MM.1S (cell line): ENCODE measurements at regions not wholly inside any gene's neighbourhood (a gene's known extent, or its start where the extent isn't known, plus 50 kb on each side); places are given as distances from the start of the nearest gene placed in this dataset.

Experiments
- DNase-seq: peaks from one replicate; pipeline ENCODE4 v3.0.0-alpha.2; 2015
- H2AFZ ChIP-seq: fragments of 300-600 bp; sonication (generic); 2 replicates; pipeline ENCODE4 v1.6.0; 2016; ENCODE audit warnings: antibody characterized with exemption, low read length
- H3F3A ChIP-seq: fragments of 300-600 bp; sonication (generic); 2 replicates; pipeline ENCODE4 v1.6.1; 2016; ENCODE audit warnings: mild to moderate bottlenecking, antibody characterized with exemption, low read length, moderate library complexity, mixed read lengths; ENCODE audit not compliant: insufficient read depth
- H3K27ac ChIP-seq: fragments of 300-600 bp; sonication (generic); 2 replicates; pipeline ENCODE4 v1.5.1; 2016; ENCODE audit warnings: mild to moderate bottlenecking, low read length
- H3K27me3 ChIP-seq: fragments of 300-600 bp; sonication (generic); replicated peaks from 2 replicates; pipeline ENCODE4 v1.6.0; 2016; ENCODE audit warnings: low read length; ENCODE audit not compliant: insufficient read depth
- H3K36me3 ChIP-seq: fragments of 300-600 bp; sonication (generic); replicated peaks from 2 replicates; pipeline ENCODE4 v1.6.1; 2016; ENCODE audit warnings: mild to moderate bottlenecking, low read length, mixed read lengths; ENCODE audit not compliant: insufficient read depth
- H3K4me1 ChIP-seq: fragments of 300-600 bp; sonication (generic); 2 replicates; pipeline ENCODE4 v1.6.1; 2016; ENCODE audit warnings: low read length, mixed read lengths
- H3K4me2 ChIP-seq: fragments of 300-600 bp; sonication (generic); 2 replicates; pipeline ENCODE4 v1.6.0; 2016; ENCODE audit warnings: low read depth, low read length
- H3K4me3 ChIP-seq: fragments of 300-600 bp; sonication (generic); 2 replicates; pipeline ENCODE4 v1.5.1; 2016; ENCODE audit warnings: low read length, mixed read lengths
- H3K79me2 ChIP-seq: fragments of 300-600 bp; sonication (generic); 2 replicates; pipeline ENCODE4 v1.6.1; 2016; ENCODE audit warnings: mixed run types, low read length, mixed read lengths
- H3K9ac ChIP-seq: fragments of 300-600 bp; sonication (generic); 2 replicates; pipeline ENCODE4 v1.6.1; 2016; ENCODE audit warnings: low read length, mixed read lengths
- H3K9me2 ChIP-seq: fragments of 300-600 bp; sonication (generic); replicated peaks from 2 replicates; pipeline ENCODE4 v1.6.1; 2016; ENCODE audit warnings: mild to moderate bottlenecking, low read length, mixed read lengths; ENCODE audit not compliant: insufficient read depth
- H3K9me3 ChIP-seq: fragments of 300-600 bp; sonication (generic); replicated peaks from 2 replicates; pipeline ENCODE4 v1.6.1; 2016; ENCODE audit warnings: mild to moderate bottlenecking, low read length, mixed read lengths; ENCODE audit not compliant: insufficient read depth
- H4K20me1 ChIP-seq: fragments of 300-600 bp; sonication (generic); 2 replicates; pipeline ENCODE4 v1.6.1; 2016; ENCODE audit warnings: mild to moderate bottlenecking, low read length, moderate library complexity, mixed read lengths; ENCODE audit not compliant: insufficient read depth
- CTCF ChIP-seq: fragments of 300-600 bp; sonication (generic); IDR thresholded peaks from 2 replicates; pipeline ENCODE4 v1.5.1; 2016; ENCODE audit warnings: antibody characterized with exemption, low read length, mixed read lengths
- EZH2 ChIP-seq: fragments of 300-600 bp; sonication (generic); optimal IDR thresholded peaks from 2 replicates; pipeline ENCODE3; 2017; ENCODE audit warnings: low read depth, mild to moderate bottlenecking, antibody characterized with exemption, low read length, mixed read lengths
- EZH2phosphoT487 ChIP-seq: fragments of 300-600 bp; sonication (generic); IDR thresholded peaks from 2 replicates; pipeline ENCODE4 v1.6.1; 2018; ENCODE audit warnings: antibody characterized with exemption, low read length

GRCh38 chr11:37406651-37407050 lies 808.6 kb upstream of the RAG2 start:
- Histone ChIP-seq H3K4me3 (no peak overlapping the region), H3K36me3 (no peaks in the 10 kb centered on the region), H3F3A (no peaks in the 10 kb centered on the region), H3K4me1 (no peaks in the 10 kb centered on the region), H3K27ac (no peak overlapping the region), H3K9me2 (no peaks in the 10 kb centered on the region), H2AFZ (no peak overlapping the region), H3K9me3 (no peaks in the 10 kb centered on the region), H3K27me3 (no peaks in the 10 kb centered on the region), H3K9ac (no peak overlapping the region), H3K4me2 (no peak overlapping the region), H3K79me2 (no peaks in the 10 kb centered on the region), H4K20me1 (no peaks in the 10 kb centered on the region)
- TF ChIP-seq EZH2phosphoT487 (no peak), EZH2 (no peak), CTCF (no peak)
- DNase-seq: no peak

GRCh38 chr11:37404231-37404630 lies 806.2 kb upstream of the RAG2 start:
- no peak for TF ChIP-seq EZH2
- no peak for TF ChIP-seq EZH2phosphoT487
- no peak for TF ChIP-seq CTCF
- Histone ChIP-seq H3K9me2 (no peaks in the 10 kb centered on the region), H3K27ac (no peak overlapping the region), H3K79me2 (no peaks in the 10 kb centered on the region), H4K20me1 (no peaks in the 10 kb centered on the region), H3K4me2 (no peak overlapping the region), H3K4me1 (no peaks in the 10 kb centered on the region), H3K27me3 (no peaks in the 10 kb centered on the region), H3K4me3 (no peak overlapping the region), H3F3A (no peaks in the 10 kb centered on the region), H3K36me3 (no peaks in the 10 kb centered on the region), H2AFZ (no peak overlapping the region), H3K9ac (no peak overlapping the region), H3K9me3 (no peaks in the 10 kb centered on the region)
- no peak for DNase-seq

GRCh38 chr11:37402663-37403062 lies 804.6 kb upstream of the RAG2 start:
- no peaks in the 10 kb centered on the region for H4K20me1 ChIP-seq
- H3K9me2 ChIP-seq: no peaks in the 10 kb centered on the region
- TF ChIP-seq EZH2 (no peak), CTCF (no peak), EZH2phosphoT487 (no peak)
- H2AFZ ChIP-seq: no peak overlapping the region
- no peak overlapping the region for H3K4me2 ChIP-seq
- H3K27ac ChIP-seq: no peak overlapping the region
- no peak overlapping the region for H3K4me3 ChIP-seq
- no peak overlapping the region for H3K9ac ChIP-seq
- H3F3A ChIP-seq: no peaks in the 10 kb centered on the region
- no peak for DNase-seq
- no peaks in the 10 kb centered on the region for H3K9me3 ChIP-seq
- H3K79me2 ChIP-seq: no peaks in the 10 kb centered on the region
- H3K27me3 ChIP-seq: no peaks in the 10 kb centered on the region
- no peaks in the 10 kb centered on the region for H3K36me3 ChIP-seq
- no peaks in the 10 kb centered on the region for H3K4me1 ChIP-seq
